SJSA1 (cell line): ENCODE measurements at regions not wholly inside any gene's neighbourhood (a gene's known extent, or its start where the extent isn't known, plus 50 kb on each side); places are given as distances from the start of the nearest gene placed in this dataset.

Experiments used
- DNase-seq, 2 experiments: peaks; one replicate each; pipeline ENCODE4 v3.0.0-alpha.2; 2015 to 2020; ENCODE audit warnings: low spot score in 2 of 2, low read depth in 1 of 2
- H3K27ac ChIP-seq: fragments of 250-450 bp; sonication (Bioruptor Pico); 2 replicates; pipeline ENCODE4 v1.5.1; 2020; ENCODE audit warnings: mild to moderate bottlenecking, moderate library complexity
- H3K27me3 ChIP-seq: fragments of 250-450 bp; sonication (Bioruptor Pico); replicated peaks from 2 replicates; pipeline ENCODE4 v1.5.1; 2020; ENCODE audit warnings: mild to moderate bottlenecking, moderate library complexity
- H3K36me3 ChIP-seq: fragments of 250-450 bp; sonication (Bioruptor Pico); 2 replicates; pipeline ENCODE4 v1.5.1; 2020; ENCODE audit warnings: mild to moderate bottlenecking
- H3K4me1 ChIP-seq: fragments of 250-450 bp; sonication (Bioruptor Pico); replicated peaks from 2 replicates; pipeline ENCODE4 v1.6.1; 2021; ENCODE audit warnings: mild to moderate bottlenecking
- H3K4me3 ChIP-seq: fragments of 250-450 bp; sonication (Bioruptor Pico); 2 replicates; pipeline ENCODE4 v1.5.1; 2020; ENCODE audit warnings: mild to moderate bottlenecking
- H3K9me3 ChIP-seq: fragments of 250-450 bp; sonication (Bioruptor Pico); replicated peaks from 2 replicates; pipeline ENCODE4 v1.5.1; 2020; ENCODE audit warnings: mild to moderate bottlenecking

GRCh38 chr1:62917314-62917713 is 133.4 kb downstream of the ATG4C start:
- Histone ChIP-seq H3K36me3 (no peaks in the 10 kb centered on the region), H3K4me1 (no peaks in the 10 kb centered on the region)

DNA sequence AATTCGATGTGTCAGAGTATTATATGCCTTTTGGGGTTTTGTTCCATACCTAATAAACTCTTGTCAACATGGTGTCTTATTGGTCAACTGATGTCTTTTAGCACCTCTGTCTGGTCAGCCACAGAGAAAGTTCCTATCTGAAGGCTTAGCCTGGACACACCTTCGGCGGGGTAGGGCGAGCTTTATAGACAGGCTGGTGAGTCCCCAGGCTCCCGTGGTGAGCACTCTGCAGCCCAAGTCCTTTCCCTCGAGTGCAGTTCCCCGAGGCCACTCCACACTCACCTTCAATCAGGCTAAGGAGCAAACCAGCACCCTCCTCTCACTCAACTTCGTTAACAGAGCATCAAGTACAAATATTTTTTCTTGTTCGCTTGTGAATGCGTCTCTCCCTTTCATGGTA is 133.9 kb downstream of the ATG4C start:
- no peak for DNase-seq
- no peak overlapping the region for H3K27ac ChIP-seq
- H3K36me3 ChIP-seq, result no peaks in the 10 kb centered on the region
- no peaks in the 10 kb centered on the region for H3K4me1 ChIP-seq
- peaks cover 17% of the 10 kb centered on the region for H3K27me3 ChIP-seq
- H3K9me3 ChIP-seq, result no peaks in the 10 kb centered on the region
- H3K4me3 ChIP-seq, result no peak overlapping the region

More at GRCh38 chr1:62917314-62917713, 133.4 kb downstream of the ATG4C start:
- Histone ChIP-seq H3K27ac (no peak overlapping the region), H3K9me3 (no peaks in the 10 kb centered on the region), H3K27me3 (peaks cover 17% of the 10 kb centered on the region), H3K4me3 (no peak overlapping the region)
- DNase-seq, result no peak

DNA sequence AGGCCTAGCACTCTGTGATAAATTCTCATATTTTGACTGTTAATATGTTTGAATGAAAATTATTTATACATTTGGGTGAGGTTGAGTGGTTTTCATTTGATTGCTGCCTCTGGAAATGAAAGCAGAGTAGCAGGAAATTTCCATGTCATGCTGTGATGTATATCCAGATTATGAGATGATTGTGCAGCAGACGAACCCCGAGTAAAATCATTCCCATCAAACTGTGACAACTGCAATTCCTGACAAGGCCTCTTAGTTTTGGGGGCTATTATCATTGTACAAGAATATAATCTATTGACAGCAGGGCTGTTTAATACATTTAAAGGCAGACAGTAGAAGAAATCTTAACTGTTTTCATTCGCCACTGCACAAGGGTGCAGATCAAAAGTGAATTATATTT is 134.8 kb downstream of the ATG4C start:
- no peak overlapping the region for H3K4me3 ChIP-seq
- no peaks in the 10 kb centered on the region for H3K4me1 ChIP-seq
- no peak for DNase-seq
- H3K27me3 ChIP-seq, result peaks cover 14% of the 10 kb centered on the region
- no peak overlapping the region for H3K27ac ChIP-seq
- no peaks in the 10 kb centered on the region for H3K36me3 ChIP-seq
- no peaks in the 10 kb centered on the region for H3K9me3 ChIP-seq

GRCh38 chr1:62922006-62922405 is 138.1 kb downstream of the ATG4C start:
- H3K27ac ChIP-seq, result no peak overlapping the region
- no peaks in the 10 kb centered on the region for H3K4me1 ChIP-seq
- no peak for DNase-seq
- peaks cover 10% of the 10 kb centered on the region; the same call in 1 of the 2 replicates for H3K27me3 ChIP-seq
- no peak overlapping the region for H3K4me3 ChIP-seq
- no peaks in the 10 kb centered on the region for H3K36me3 ChIP-seq
- no peaks in the 10 kb centered on the region for H3K9me3 ChIP-seq

- H3K27ac ChIP-seq, result no peak overlapping the region
- no peak overlapping the region for H3K4me3 ChIP-seq
- no peak for DNase-seq
- no peaks in the 10 kb centered on the region for H3K9me3 ChIP-seq
- no peaks in the 10 kb centered on the region; the same call in 1 of the 2 replicates for H3K27me3 ChIP-seq
- no peaks in the 10 kb centered on the region for H3K36me3 ChIP-seq
- no peaks in the 10 kb centered on the region for H3K4me1 ChIP-seq
Observed at GRCh38 chr1:62924983-62925790, 141.3 kb downstream of the ATG4C start.

- no peak for DNase-seq
- no peaks in the 10 kb centered on the region; the same call in 1 of the 2 replicates for H3K27me3 ChIP-seq
- H3K4me3 ChIP-seq, result no peak overlapping the region
- no peak overlapping the region for H3K27ac ChIP-seq
- H3K9me3 ChIP-seq, result no peaks in the 10 kb centered on the region
- H3K4me1 ChIP-seq, result no peaks in the 10 kb centered on the region
- H3K36me3 ChIP-seq, result no peaks in the 10 kb centered on the region
Observed at GRCh38 chr1:62926681-62927252, 142.8 kb downstream of the ATG4C start.

GRCh38 chr1:62928885-62929284 is 145.0 kb downstream of the ATG4C start:
- Histone ChIP-seq H3K36me3 (no peaks in the 10 kb centered on the region), H3K27me3 (no peaks in the 10 kb centered on the region), H3K4me3 (no peak overlapping the region), H3K27ac (no peak overlapping the region), H3K4me1 (no peaks in the 10 kb centered on the region), H3K9me3 (no peaks in the 10 kb centered on the region)
- DNase-seq, result no peak

- no peak overlapping the region for H3K27ac ChIP-seq
- DNase-seq, result no peak
- no peak overlapping the region for H3K4me3 ChIP-seq
- peaks cover 9% of the 10 kb centered on the region for H3K27me3 ChIP-seq
- H3K9me3 ChIP-seq, result no peaks in the 10 kb centered on the region
- H3K4me1 ChIP-seq, result no peaks in the 10 kb centered on the region
- H3K36me3 ChIP-seq, result no peaks in the 10 kb centered on the region
Observed at GRCh38 chr1:62937634-62938296, 153.8 kb downstream of the ATG4C start.

GRCh38 chr1:62941780-62942179 is 157.8 kb downstream of the ATG4C start:
- H3K9me3 ChIP-seq, result no peaks in the 10 kb centered on the region
- no peak for DNase-seq
- H3K4me3 ChIP-seq, result no peak overlapping the region
- H3K27ac ChIP-seq, result no peak overlapping the region
- H3K27me3 ChIP-seq, result peaks cover 9% of the 10 kb centered on the region
- H3K36me3 ChIP-seq, result no peaks in the 10 kb centered on the region
- H3K4me1 ChIP-seq, result no peaks in the 10 kb centered on the region

- Histone ChIP-seq H3K4me3 (no peak overlapping the region), H3K27me3 (peaks cover 11% of the 10 kb centered on the region), H3K27ac (no peak overlapping the region), H3K36me3 (no peaks in the 10 kb centered on the region), H3K9me3 (no peaks in the 10 kb centered on the region), H3K4me1 (no peaks in the 10 kb centered on the region)
- DNase-seq, result no peak
Observed at GRCh38 chr1:62946511-62946910, 162.6 kb downstream of the ATG4C start.

DNA sequence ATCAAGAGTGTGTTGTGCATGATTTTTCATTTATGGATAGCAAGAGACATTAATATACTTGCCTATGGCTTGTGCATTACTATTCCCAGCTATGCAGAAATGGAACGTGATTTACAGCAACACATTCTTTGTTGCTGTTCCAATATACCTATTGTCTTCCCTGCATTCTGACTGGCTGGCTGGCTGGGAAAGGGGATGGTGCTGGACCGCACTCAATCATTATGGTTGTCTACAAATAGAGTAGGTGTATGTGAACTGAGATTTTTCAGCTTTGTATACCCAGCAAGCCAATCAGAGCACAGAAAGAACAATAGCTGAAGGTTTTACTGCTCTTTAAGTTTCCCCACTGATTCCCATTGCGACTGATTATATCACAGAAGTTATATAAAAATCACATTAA is 167.5 kb downstream of the ATG4C start:
- H3K27ac ChIP-seq, result no peak overlapping the region
- DNase-seq, result no peak
- no peak overlapping the region for H3K4me3 ChIP-seq
- H3K4me1 ChIP-seq, result no peaks in the 10 kb centered on the region
- peaks cover 24% of the 10 kb centered on the region for H3K27me3 ChIP-seq
- H3K9me3 ChIP-seq, result no peaks in the 10 kb centered on the region
- no peaks in the 10 kb centered on the region for H3K36me3 ChIP-seq

DNA sequence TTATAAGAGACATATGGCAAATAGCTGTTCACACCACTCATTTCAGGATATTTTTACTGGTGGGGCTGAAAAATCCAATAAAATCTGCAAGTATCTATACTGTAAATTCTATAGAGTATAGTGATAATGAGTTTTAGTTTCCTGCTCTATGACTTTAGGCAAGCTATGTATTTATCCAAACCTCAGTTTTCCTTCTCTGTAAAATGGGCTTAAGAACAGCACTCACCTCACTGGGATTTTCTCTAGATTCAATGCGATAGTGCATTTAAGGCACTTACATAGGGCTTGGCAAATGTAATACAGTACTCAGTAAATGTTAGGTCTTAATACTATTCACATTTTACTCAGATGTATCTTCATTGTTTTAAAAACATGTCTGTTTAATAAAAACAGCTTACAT is 168.7 kb downstream of the ATG4C start:
- no peak for DNase-seq
- no peak overlapping the region for H3K4me3 ChIP-seq
- H3K4me1 ChIP-seq, result no peaks in the 10 kb centered on the region
- peaks cover 24% of the 10 kb centered on the region for H3K27me3 ChIP-seq
- no peaks in the 10 kb centered on the region for H3K9me3 ChIP-seq
- H3K36me3 ChIP-seq, result no peaks in the 10 kb centered on the region
- no peak overlapping the region for H3K27ac ChIP-seq

GRCh38 chr1:62953633-62954032 is 169.7 kb downstream of the ATG4C start:
- H3K27ac ChIP-seq, result no peak overlapping the region
- H3K4me3 ChIP-seq, result no peak overlapping the region
- H3K36me3 ChIP-seq, result no peaks in the 10 kb centered on the region
- H3K9me3 ChIP-seq, result no peaks in the 10 kb centered on the region
- H3K27me3 ChIP-seq, result peaks cover 24% of the 10 kb centered on the region
- no peak for DNase-seq
- H3K4me1 ChIP-seq, result no peaks in the 10 kb centered on the region

DNA sequence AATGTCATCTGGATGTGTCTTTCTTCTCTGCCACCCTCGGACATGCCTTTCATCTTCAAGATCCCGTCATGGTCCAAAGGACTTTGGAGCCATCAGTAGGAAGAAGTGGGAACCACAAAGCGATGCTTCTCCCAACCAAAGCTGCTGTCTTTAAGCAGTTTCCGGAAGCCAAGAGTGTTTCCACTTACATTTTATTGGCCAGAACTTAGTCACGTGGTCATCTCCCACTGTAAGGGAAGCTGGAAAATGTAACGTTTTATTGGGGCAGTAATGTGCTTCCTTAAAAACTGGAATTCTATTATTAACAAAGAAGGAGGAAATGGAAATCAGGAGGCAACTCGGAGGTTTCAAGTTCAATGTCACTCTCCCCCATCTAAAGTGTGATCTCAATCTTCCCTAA is 170.8 kb downstream of the ATG4C start:
- H3K4me1 ChIP-seq, result no peaks in the 10 kb centered on the region
- no peaks in the 10 kb centered on the region for H3K9me3 ChIP-seq
- DNase-seq, result no peak
- H3K27me3 ChIP-seq, result peaks cover 24% of the 10 kb centered on the region
- H3K4me3 ChIP-seq, result no peak overlapping the region
- no peak overlapping the region for H3K27ac ChIP-seq
- H3K36me3 ChIP-seq, result no peaks in the 10 kb centered on the region
